LNCaP clone FGC (cell line): ENCODE measurements at regions not wholly inside any gene's neighbourhood (a gene's known extent, or its start where the extent isn't known, plus 50 kb on each side); places are given as distances from the start of the nearest gene placed in this dataset.

Experiments used
- DNase-seq: peaks from one replicate; pipeline ENCODE4 v3.0.0-alpha.2; 2011; ENCODE audit warnings: low read depth
- H3K4me3 ChIP-seq: 2 replicates; pipeline ENCODE4 v1.5.1; 2011; ENCODE audit warnings: mild to moderate bottlenecking, low read depth, low read length, control low read depth
- CTCF ChIP-seq: IDR thresholded peaks from 2 replicates; pipeline ENCODE4 v1.5.1; 2012; ENCODE audit warnings: mild to moderate bottlenecking; ENCODE audit not compliant: control insufficient read depth, insufficient read depth; ENCODE audit errors: extremely low read depth

- no peak overlapping the region for H3K4me3 ChIP-seq
- no peak for TF ChIP-seq CTCF
- DNase-seq = no peak
These were observed 115.7 kb upstream of the KCNG1 start for GRCh38 chr20:51138576-51138975.

DNA sequence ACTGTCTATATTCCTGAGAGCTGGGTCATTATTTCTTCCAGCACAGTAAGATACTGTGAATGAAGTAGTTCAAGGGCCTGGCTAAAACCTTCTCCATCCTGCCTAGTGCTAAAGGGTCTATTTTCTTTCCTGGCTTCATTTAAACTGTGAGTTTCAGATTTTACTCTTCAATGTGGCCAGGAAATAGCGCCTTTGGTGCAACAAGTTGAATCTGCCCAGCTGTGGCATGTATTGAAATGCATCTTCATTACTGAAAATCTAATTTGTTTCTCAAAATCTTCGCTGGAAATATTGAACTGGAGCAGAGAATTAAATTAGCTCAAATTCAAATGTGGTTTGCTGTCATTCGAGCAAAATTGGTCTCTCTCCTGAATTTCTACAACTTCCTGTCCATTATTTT, 114.6 kb upstream of the KCNG1 start:
- no peak overlapping the region for H3K4me3 ChIP-seq
- no peak for DNase-seq
- TF ChIP-seq CTCF = no peak

DNA sequence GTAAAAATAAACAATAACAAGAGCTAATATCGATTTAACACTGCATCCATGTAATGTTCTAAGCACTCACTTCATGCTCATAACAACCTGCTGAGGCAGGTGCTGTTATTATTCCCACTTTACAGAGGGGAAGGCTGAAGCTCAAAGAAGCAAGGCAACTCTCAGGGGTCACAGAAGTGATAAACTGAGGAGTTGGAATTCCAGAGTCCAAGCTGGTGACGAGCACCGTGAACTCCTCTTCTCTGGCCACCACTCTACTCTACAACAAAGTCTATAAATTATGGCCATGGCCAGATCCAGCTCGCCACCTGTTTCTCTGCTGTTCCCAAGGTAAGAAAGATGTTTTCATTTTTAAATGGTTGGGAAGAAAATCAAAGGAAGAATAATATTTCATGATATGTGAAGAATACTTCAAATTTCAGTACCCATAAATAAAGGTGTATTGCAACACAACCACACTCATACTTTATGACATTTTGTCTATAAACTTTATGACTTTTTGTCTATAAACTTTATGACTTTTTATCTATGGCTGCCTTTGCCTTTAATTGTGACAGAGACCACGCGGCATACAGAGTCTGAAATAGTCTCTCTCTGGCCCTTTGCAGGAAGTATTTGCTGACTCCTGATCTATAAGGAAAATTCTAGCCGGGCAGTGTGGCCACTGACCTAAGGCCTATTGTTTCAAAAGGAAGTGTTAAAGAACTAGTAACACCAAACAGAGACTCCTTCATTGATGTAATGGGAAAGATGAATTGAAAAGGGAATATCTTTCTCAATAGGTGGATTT, 113.2 kb upstream of the KCNG1 start:
- TF ChIP-seq CTCF = no peak
- DNase-seq = no peak

GRCh38 chr20:51134405-51134804, 111.5 kb upstream of the KCNG1 start:
- no peak for TF ChIP-seq CTCF
- no peak for DNase-seq
- H3K4me3 ChIP-seq = no peak overlapping the region

More for the DNA sequence above, 113.2 kb upstream of the KCNG1 start:
- H3K4me3 ChIP-seq = no peak overlapping the region

DNA sequence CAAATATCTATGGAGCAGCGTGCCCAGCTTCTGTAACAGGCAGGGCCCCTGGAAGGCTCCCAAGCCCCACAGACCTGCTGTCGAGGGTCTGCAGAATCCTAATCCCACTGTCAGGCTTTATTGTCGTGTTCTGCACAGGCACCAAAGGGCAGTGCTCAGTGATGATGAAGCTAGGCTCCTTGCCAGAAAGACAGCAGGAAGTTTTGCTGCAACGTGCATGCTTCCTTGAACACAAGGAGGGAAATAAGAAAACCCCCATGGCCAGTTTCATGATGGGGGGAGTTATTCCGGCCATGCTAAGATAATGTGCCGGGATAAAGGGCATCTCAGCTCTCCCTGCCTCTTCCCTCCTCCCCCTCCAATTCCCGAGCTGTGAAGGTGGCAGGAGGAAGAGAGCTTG, 109.4 kb upstream of the KCNG1 start:
- no peak for TF ChIP-seq CTCF
- H3K4me3 ChIP-seq = no peak overlapping the region
- no peak for DNase-seq

DNA sequence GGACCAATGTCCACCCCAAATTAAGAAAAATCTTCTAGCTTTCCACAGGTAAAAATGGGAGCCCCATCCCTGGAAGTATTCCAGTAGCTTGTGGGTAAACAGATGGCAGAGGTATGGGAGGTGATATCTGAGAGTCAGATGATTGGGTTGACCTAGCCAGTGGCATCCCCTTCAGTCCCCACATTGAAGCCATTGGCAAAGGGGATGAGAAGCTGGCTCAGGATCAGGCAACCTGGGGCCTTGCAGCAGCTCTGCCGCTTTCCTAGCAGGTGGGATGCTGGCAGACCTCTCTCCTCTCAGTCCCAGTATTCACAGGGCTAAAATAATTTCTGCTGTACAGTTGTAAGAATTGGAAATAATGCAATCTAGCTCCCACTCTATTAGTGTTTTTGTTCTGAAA, 108.9 kb upstream of the KCNG1 start:
- DNase-seq = no peak
- H3K4me3 ChIP-seq = no peak overlapping the region
- no peak for TF ChIP-seq CTCF
